H1 (cell line): ENCODE measurements at regions not wholly inside any gene's neighbourhood (a gene's known extent, or its start where the extent isn't known, plus 50 kb on each side); places are given as distances from the start of the nearest gene placed in this dataset.

Experiments
- ATF2 ChIP-seq: IDR thresholded peaks from 2 replicates; pipeline ENCODE4 v1.6.1; 2012; ENCODE audit warnings: low read length, inconsistent platforms
- BRCA1 ChIP-seq: IDR thresholded peaks from 2 replicates; pipeline ENCODE4 v1.6.1; 2012; ENCODE audit warnings: low read depth, low read length, improper control_type of control experiment
- CTCF ChIP-seq, 3 experiments: IDR thresholded peaks; 1 replicate in 2 of 3; 2 replicates in 1 of 3; pipeline versions ENCODE4 v1.5.1 to v1.6.1; 2011; ENCODE audit warnings: low read length in 3 of 3, mild to moderate bottlenecking in 3 of 3, inconsistent platforms in 2 of 3, low read depth in 1 of 3, moderate library complexity in 1 of 3; ENCODE audit not compliant: insufficient read depth in 1 of 3; ENCODE audit errors: control extremely low read depth in 1 of 3
- EZH2 ChIP-seq: fragments of 200-600 bp; sonication (generic); IDR thresholded peaks from 2 replicates; pipeline ENCODE4 v1.7.1; 2012; ENCODE audit warnings: low read depth, mild to moderate bottlenecking, moderate library complexity, low read length, inconsistent platforms; ENCODE audit not compliant: severe bottlenecking
- JUND ChIP-seq: IDR thresholded peaks from 2 replicates; pipeline ENCODE4 v1.6.1; 2011; ENCODE audit warnings: mild to moderate bottlenecking, improper control_type of control experiment, low read length
- MAX ChIP-seq: IDR thresholded peaks from 2 replicates; pipeline ENCODE4 v1.6.1; 2012; ENCODE audit warnings: inconsistent platforms
- NRF1 ChIP-seq: IDR thresholded peaks from 2 replicates; pipeline ENCODE4 v1.6.1; 2011; ENCODE audit warnings: mild to moderate bottlenecking, low read depth, low read length, improper control_type of control experiment
- POLR2A ChIP-seq, 2 experiments: IDR thresholded peaks; 1 replicate in 1 of 2; 2 replicates in 1 of 2; pipeline ENCODE4 v1.6.1; 2011; ENCODE audit warnings: low read depth in 2 of 2, low read length in 2 of 2, mild to moderate bottlenecking in 2 of 2; ENCODE audit errors: control extremely low read depth in 1 of 2
- POLR2AphosphoS5 ChIP-seq: IDR thresholded peaks from 2 replicates; pipeline ENCODE4 v1.6.1; 2011; ENCODE audit warnings: low read depth, low read length
- RAD21 ChIP-seq, 2 experiments: IDR thresholded peaks in 1 of 2; conservative IDR thresholded peaks in 1 of 2; 2 replicates each; pipeline ENCODE4 v1.6.1; 2011; ENCODE audit warnings: low read depth in 2 of 2, low read length in 2 of 2, improper control_type of control experiment in 1 of 2, inconsistent platforms in 1 of 2, mild to moderate bottlenecking in 1 of 2, moderate library complexity in 1 of 2
- SP4 ChIP-seq: IDR thresholded peaks from 2 replicates; pipeline ENCODE4 v1.6.1; 2012; ENCODE audit warnings: low read length, inconsistent platforms
- SRF ChIP-seq: IDR thresholded peaks from 2 replicates; pipeline ENCODE4 v1.6.1; 2011; ENCODE audit warnings: mild to moderate bottlenecking, low read depth, low read length, moderate library complexity
- TAF1 ChIP-seq: IDR thresholded peaks from 2 replicates; pipeline ENCODE4 v1.6.1; 2011; ENCODE audit warnings: mild to moderate bottlenecking, low read depth, low read length
- TCF12 ChIP-seq: IDR thresholded peaks from 2 replicates; pipeline ENCODE4 v1.6.1; 2011; ENCODE audit warnings: low read depth, mild to moderate bottlenecking, low read length

GRCh38 chr2:228378233-228378632 is 196.7 kb upstream of the SPHKAP start:
- no peak for TF ChIP-seq EZH2
- TF ChIP-seq POLR2AphosphoS5, result no peak
- TF ChIP-seq POLR2A (IDR thresholded peaks at IDR 0.05; ENCODE audit: control extremely low read depth in 1 of 2, low read depth in 2 of 2, low read length in 2 of 2), result no peak
- no peak for TF ChIP-seq TAF1
- TF ChIP-seq TCF12, result no peak
- TF ChIP-seq NRF1, result no peak
- TF ChIP-seq SP4, result no peak
- no peak for TF ChIP-seq CTCF (IDR thresholded peaks at IDR 0.05; ENCODE audit: control extremely low read depth in 1 of 3, insufficient read depth in 1 of 3, low read depth in 1 of 3, low read length in 3 of 3)
- no peak for TF ChIP-seq ATF2
- TF ChIP-seq MAX, result no peak
- TF ChIP-seq SRF, result no peak
- TF ChIP-seq BRCA1, result no peak
- no peak for TF ChIP-seq RAD21 (IDR thresholded peaks at IDR 0.05 in 1 of 2, conservative IDR thresholded peaks at IDR 0.05 in 1 of 2; ENCODE audit: low read depth in 2 of 2, low read length in 2 of 2)
- TF ChIP-seq JUND, result no peak
